Peyer's patch (tissue), 4 donors: ENCODE measurements at regions not wholly inside any gene's neighbourhood (a gene's known extent, or its start where the extent isn't known, plus 50 kb on each side); places are given as distances from the start of the nearest gene placed in this dataset.

Source experiments
- POLR2A ChIP-seq, 2 donors: fragments of 450-650 bp; IDR thresholded peaks; one replicate each; pipeline ENCODE4 v1.5.1; 2017; ENCODE audit warnings: antibody characterized with exemption in 2 of 2, mild to moderate bottlenecking in 2 of 2, moderate library complexity in 2 of 2
- TF ChIP-seq, protein P1 (sequence below), 6 experiments: fragments of 450-650 bp in 4 of 6; fragments of 200-600 bp in 2 of 6; sonication (generic) in 1 of 6; IDR thresholded peaks; one replicate each; pipeline ENCODE4 v1.5.1; 2017 to 2019; ENCODE audit warnings: antibody characterized with exemption in 6 of 6, mild to moderate bottlenecking in 3 of 6, moderate library complexity in 1 of 6

DNA sequence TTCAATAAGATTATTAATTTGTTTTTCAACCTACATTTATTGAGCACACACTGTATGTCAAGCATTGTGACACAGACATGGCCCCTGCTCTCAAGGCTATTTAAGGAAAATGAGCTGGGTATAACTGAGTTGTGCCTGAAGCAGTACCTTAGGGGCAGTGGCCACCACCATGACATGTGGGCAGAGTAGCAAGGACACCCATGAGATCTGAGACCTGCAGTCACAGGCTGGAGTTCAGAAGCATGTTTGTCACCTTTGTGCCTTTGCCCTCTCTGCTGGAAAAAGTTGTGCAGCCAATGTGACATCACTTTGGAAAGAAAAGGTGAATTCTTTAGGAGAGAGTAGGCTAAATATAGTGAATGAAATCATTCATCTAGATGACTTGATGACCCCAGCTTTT is 501.3 kb downstream of the BCOR start:
- TF ChIP-seq, protein P1, sequence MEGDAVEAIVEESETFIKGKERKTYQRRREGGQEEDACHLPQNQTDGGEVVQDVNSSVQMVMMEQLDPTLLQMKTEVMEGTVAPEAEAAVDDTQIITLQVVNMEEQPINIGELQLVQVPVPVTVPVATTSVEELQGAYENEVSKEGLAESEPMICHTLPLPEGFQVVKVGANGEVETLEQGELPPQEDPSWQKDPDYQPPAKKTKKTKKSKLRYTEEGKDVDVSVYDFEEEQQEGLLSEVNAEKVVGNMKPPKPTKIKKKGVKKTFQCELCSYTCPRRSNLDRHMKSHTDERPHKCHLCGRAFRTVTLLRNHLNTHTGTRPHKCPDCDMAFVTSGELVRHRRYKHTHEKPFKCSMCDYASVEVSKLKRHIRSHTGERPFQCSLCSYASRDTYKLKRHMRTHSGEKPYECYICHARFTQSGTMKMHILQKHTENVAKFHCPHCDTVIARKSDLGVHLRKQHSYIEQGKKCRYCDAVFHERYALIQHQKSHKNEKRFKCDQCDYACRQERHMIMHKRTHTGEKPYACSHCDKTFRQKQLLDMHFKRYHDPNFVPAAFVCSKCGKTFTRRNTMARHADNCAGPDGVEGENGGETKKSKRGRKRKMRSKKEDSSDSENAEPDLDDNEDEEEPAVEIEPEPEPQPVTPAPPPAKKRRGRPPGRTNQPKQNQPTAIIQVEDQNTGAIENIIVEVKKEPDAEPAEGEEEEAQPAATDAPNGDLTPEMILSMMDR (IDR thresholded peaks at IDR 0.05), result no peak
- TF ChIP-seq POLR2A (IDR thresholded peaks at IDR 0.05), result no peak
